HCT116 (cell line): ENCODE measurements at regions not wholly inside any gene's neighbourhood (a gene's known extent, or its start where the extent isn't known, plus 50 kb on each side); places are given as distances from the start of the nearest gene placed in this dataset.

Experiments used
- ATAC-seq: fragments of 200-7000 bp; cut with Tn5 transposase; 2 replicates; pipeline ENCODE4 v1.9.1; 2020; ENCODE audit warnings: mild to moderate bottlenecking, moderate library complexity
- BruUV-seq: library from RNA; stranded (reverse); fragments of 400-500 nt; replicated peaks from 2 replicates; lab custom pipeline; 2021; lab: Mats Ljungman, UMichigan
- CTCF ChIA-PET: fragments of 300-600 bp; sonication (Branson Sonifier 250); formaldehyde crosslinking; loops from one replicate; lab custom pipeline; 2021; ENCODE audit warnings: antibody characterized with exemption; lab: Charles Lee
- POLR2A ChIA-PET: fragments of 300-600, 350-600 bp; sonication (Branson Sonifier 250); formaldehyde crosslinking; loops from one replicate; lab custom pipeline; 2021; ENCODE audit warnings: antibody characterized with exemption; lab: Charles Lee
- RAD21 ChIA-PET, 2 experiments: fragments of 300-600 bp; sonication (Branson Sonifier 250); formaldehyde crosslinking; loops; one replicate each; lab custom pipeline; 2023; ENCODE audit warnings: low total read pairs in 2 of 2; ENCODE audit not compliant: uncharacterized antibody in 2 of 2, unreplicated experiment in 2 of 2, low non-redundant PET in 1 of 2; lab: Charles Lee
- DNase-seq: peaks from one replicate; pipeline ENCODE4 v3.0.0-alpha.2; 2010; ENCODE audit warnings: low read depth, low spot score
- H2AFZ ChIP-seq: fragments of 200-600 bp; shearing (Covaris generic), sonication (generic); 2 replicates; pipeline ENCODE4 v1.6.1; 2017; ENCODE audit warnings: low read depth, mixed run types, mixed read lengths, antibody characterized with exemption, low read length; ENCODE audit not compliant: poor library complexity, severe bottlenecking
- H3K27ac ChIP-seq: 2 replicates; pipeline ENCODE4 v1.5.1; 2012; ENCODE audit warnings: low read depth, low read length
- H3K27me3 ChIP-seq: fragments of 200-600 bp; sonication (generic); 2 replicates; pipeline ENCODE4 v1.6.1; 2016; ENCODE audit warnings: mixed run types, low read length, mixed read lengths; ENCODE audit not compliant: insufficient read depth
- H3K36me3 ChIP-seq, 2 experiments: fragments of 200-500 bp in 1 of 2; fragments of 200-600 bp in 1 of 2; sonication (Bioruptor generic) in 1 of 2; sonication (generic) in 1 of 2; 2 replicates each; pipeline versions ENCODE4 v1.5.1 to v1.6.1; 2014 to 2016; ENCODE audit warnings: low read length in 2 of 2, inconsistent platforms in 1 of 2, mixed read lengths in 1 of 2, mixed run types in 1 of 2; ENCODE audit not compliant: insufficient read depth in 2 of 2, control insufficient read depth in 1 of 2
- H3K4me1 ChIP-seq, 2 experiments: fragments of 200-600 bp in 1 of 2; sonication (generic) in 1 of 2; 2 replicates each; pipeline versions ENCODE4 v1.5.1 to v1.6.1; 2012 to 2017; ENCODE audit warnings: low read length in 2 of 2, inconsistent platforms in 1 of 2, mild to moderate bottlenecking in 1 of 2, mixed read lengths in 1 of 2, mixed run types in 1 of 2, moderate library complexity in 1 of 2; ENCODE audit not compliant: insufficient read depth in 2 of 2, control insufficient read depth in 1 of 2
- H3K4me2 ChIP-seq: fragments of 200-600 bp; sonication (generic); 2 replicates; pipeline ENCODE4 v1.6.1; 2017; ENCODE audit warnings: mixed run types, low read length, mixed read lengths
- H3K4me3 ChIP-seq, 2 experiments: fragments of 200-600 bp in 1 of 2; sonication (generic) in 1 of 2; replicated peaks in 1 of 2; 2 replicates each; pipeline ENCODE4 v1.5.1; 2011 to 2016; ENCODE audit warnings: low read length in 2 of 2, control low read depth in 1 of 2, low read depth in 1 of 2, mild to moderate bottlenecking in 1 of 2, mixed read lengths in 1 of 2, mixed run types in 1 of 2
- H3K79me2 ChIP-seq: fragments of 200-600 bp; sonication (generic); 2 replicates; pipeline ENCODE4 v1.6.1; 2017; ENCODE audit warnings: mild to moderate bottlenecking, mixed run types, low read length, moderate library complexity, mixed read lengths; ENCODE audit not compliant: insufficient read depth
- H3K9ac ChIP-seq: fragments of 200-600 bp; sonication (generic); 2 replicates; pipeline ENCODE4 v1.6.1; 2016; ENCODE audit warnings: low read length, mixed read lengths
- H3K9me2 ChIP-seq: fragments of 200-600 bp; sonication (generic), shearing (Covaris generic); 2 replicates; pipeline ENCODE4 v1.6.1; 2017; ENCODE audit warnings: mixed run types, mild to moderate bottlenecking, moderate library complexity; ENCODE audit not compliant: insufficient read depth
- H3K9me3 ChIP-seq, 2 experiments: fragments of 200-500 bp in 1 of 2; fragments of 200-600 bp in 1 of 2; sonication (Bioruptor generic) in 1 of 2; sonication (generic) in 1 of 2; 2 replicates each; pipeline ENCODE4 v1.6.1; 2014 to 2017; ENCODE audit warnings: low read length in 2 of 2, mixed read lengths in 2 of 2, inconsistent platforms in 1 of 2, low read depth in 1 of 2, mild to moderate bottlenecking in 1 of 2, mixed run types in 1 of 2, moderate library complexity in 1 of 2; ENCODE audit not compliant: control insufficient read depth in 1 of 2, insufficient read depth in 1 of 2
- H4K20me1 ChIP-seq: fragments of 200-600 bp; sonication (generic), shearing (Covaris generic); 2 replicates; pipeline ENCODE4 v1.6.1; 2017; ENCODE audit warnings: mixed run types, mild to moderate bottlenecking, moderate library complexity; ENCODE audit not compliant: insufficient read depth
- ATF3 ChIP-seq: IDR thresholded peaks from 2 replicates; pipeline ENCODE4 v1.6.1; 2012
- CEBPB ChIP-seq: IDR thresholded peaks from 2 replicates; pipeline ENCODE4 v1.6.1; 2012; ENCODE audit warnings: low read depth
- ELF1 ChIP-seq: IDR thresholded peaks from 2 replicates; pipeline ENCODE4 v1.6.1; 2012; ENCODE audit warnings: low read depth, borderline replicate concordance
- EZH2 ChIP-seq: fragments of 200-600 bp; sonication (generic); IDR thresholded peaks from 2 replicates; pipeline ENCODE4 v1.6.1; 2017; ENCODE audit warnings: antibody characterized with exemption, mixed run types
- FOSL1 ChIP-seq: IDR thresholded peaks from 2 replicates; pipeline ENCODE4 v1.6.1; 2012; ENCODE audit warnings: low read depth
- JUND ChIP-seq: IDR thresholded peaks from 2 replicates; pipeline ENCODE4 v1.6.1; 2012
- POLR2A ChIP-seq: IDR thresholded peaks from 2 replicates; pipeline ENCODE4 v1.7.0; 2011; ENCODE audit warnings: borderline replicate concordance; ENCODE audit not compliant: insufficient read depth, insufficient read length; ENCODE audit errors: extremely low read depth
- POLR2AphosphoS5 ChIP-seq: IDR thresholded peaks from 2 replicates; pipeline ENCODE4 v1.6.1; 2011; ENCODE audit warnings: mild to moderate bottlenecking, low read depth, low read length, moderate library complexity
- RAD21 ChIP-seq: IDR thresholded peaks from 2 replicates; pipeline ENCODE4 v1.6.1; 2012; ENCODE audit warnings: low read depth, mild to moderate bottlenecking
- SIN3A ChIP-seq: IDR thresholded peaks from 2 replicates; pipeline ENCODE4 v1.6.1; 2012; ENCODE audit warnings: low read depth
- SP1 ChIP-seq: IDR thresholded peaks from 2 replicates; pipeline ENCODE4 v1.6.1; 2012; ENCODE audit warnings: low read depth
- SRF ChIP-seq: IDR thresholded peaks from 2 replicates; pipeline ENCODE4 v1.6.1; 2012; ENCODE audit warnings: low read depth
- TCF7L2 ChIP-seq: IDR thresholded peaks from 2 replicates; pipeline ENCODE4 v1.7.0; 2011; ENCODE audit warnings: borderline replicate concordance, inconsistent platforms; ENCODE audit not compliant: insufficient read depth, insufficient read length; ENCODE audit errors: extremely low read depth
- YY1 ChIP-seq: IDR thresholded peaks from 2 replicates; pipeline ENCODE4 v1.6.1; 2011; ENCODE audit warnings: low read length, low read depth, moderate library complexity, mild to moderate bottlenecking; ENCODE audit not compliant: insufficient replicate concordance; ENCODE audit errors: extremely low read depth
- ZFX ChIP-seq: fragments of 450-650 bp; IDR thresholded peaks from 2 replicates; pipeline ENCODE4 v1.6.1; 2017
- ZNF274 ChIP-seq: fragments of 200-500 bp; sonication (Bioruptor generic); IDR thresholded peaks from 2 replicates; pipeline ENCODE4 v1.6.1; 2014; ENCODE audit warnings: mild to moderate bottlenecking, low read depth, low read length, inconsistent platforms
- intact Hi-C: fragments of 100-400 bp; cut with micrococcal nuclease; formaldehyde crosslinking; loops from 2 replicates; pipeline ENCODE4 v1.10.0; 2022
- TF ChIP-seq, protein P1 (sequence below): IDR thresholded peaks from 2 replicates; pipeline ENCODE4 v1.6.1; 2011; ENCODE audit warnings: mild to moderate bottlenecking, low read length, moderate library complexity; ENCODE audit not compliant: insufficient replicate concordance; ENCODE audit errors: extremely low read depth
- TF ChIP-seq, protein P2 (sequence below): IDR thresholded peaks from 2 replicates; pipeline ENCODE4 v1.6.1; 2012; ENCODE audit warnings: low read depth
- TF ChIP-seq, protein P3 (sequence below), 3 experiments: fragments of 200-600 bp in 1 of 3; sonication (generic) in 1 of 3; IDR thresholded peaks in 2 of 3; conservative IDR thresholded peaks in 1 of 3; 2 replicates each; pipeline ENCODE4 v1.5.1; 2012 to 2017; ENCODE audit warnings: low read depth in 2 of 3, low read length in 2 of 3, antibody characterized with exemption in 1 of 3, borderline replicate concordance in 1 of 3, control low read depth in 1 of 3, mild to moderate bottlenecking in 1 of 3, mixed read lengths in 1 of 3, mixed run types in 1 of 3, moderate library complexity in 1 of 3; ENCODE audit not compliant: insufficient read depth in 1 of 3

DNA sequence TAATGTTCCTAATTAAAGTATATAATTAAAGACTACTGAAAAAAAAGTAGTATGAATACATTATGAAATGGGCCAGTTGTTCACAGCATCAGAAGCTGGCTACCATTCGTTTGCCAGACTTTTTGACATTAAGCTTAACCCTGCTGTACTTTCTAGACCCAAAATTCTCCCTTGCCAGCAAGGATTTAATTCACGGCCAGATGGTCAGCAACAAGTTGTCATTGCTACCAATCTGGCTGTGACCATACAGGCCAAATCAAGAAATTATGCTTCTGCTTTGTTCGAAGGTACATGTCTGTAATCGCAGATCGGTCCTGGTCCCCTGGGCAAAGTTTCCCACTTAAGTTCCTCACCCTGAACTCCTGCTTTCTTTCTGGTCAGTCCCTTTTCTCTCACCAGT lies 217.7 kb upstream of the ATXN7L3B start:
- Histone ChIP-seq H4K20me1 (no peaks in the 10 kb centered on the region), H2AFZ (no peak overlapping the region), H3K9ac (no peak overlapping the region), H3K27me3 (no peaks in the 10 kb centered on the region), H3K9me3 (no peaks in the 10 kb centered on the region), H3K4me2 (no peak overlapping the region), H3K4me1 (no peaks in the 10 kb centered on the region), H3K4me3 (no peak overlapping the region), H3K27ac (no peak overlapping the region), H3K79me2 (no peaks in the 10 kb centered on the region), H3K36me3 (no peaks in the 10 kb centered on the region), H3K9me2 (no peaks in the 10 kb centered on the region)
- TF ChIP-seq SP1: no peak
- no peak for TF ChIP-seq TCF7L2
- no peak for TF ChIP-seq JUND
- TF ChIP-seq POLR2A: no peak
- no peak for TF ChIP-seq ATF3
- no peak for TF ChIP-seq ZNF274
- no peak for TF ChIP-seq POLR2AphosphoS5
- TF ChIP-seq RAD21: no peak
- TF ChIP-seq FOSL1: no peak
- no peak for TF ChIP-seq ELF1
- TF ChIP-seq, protein P1, sequence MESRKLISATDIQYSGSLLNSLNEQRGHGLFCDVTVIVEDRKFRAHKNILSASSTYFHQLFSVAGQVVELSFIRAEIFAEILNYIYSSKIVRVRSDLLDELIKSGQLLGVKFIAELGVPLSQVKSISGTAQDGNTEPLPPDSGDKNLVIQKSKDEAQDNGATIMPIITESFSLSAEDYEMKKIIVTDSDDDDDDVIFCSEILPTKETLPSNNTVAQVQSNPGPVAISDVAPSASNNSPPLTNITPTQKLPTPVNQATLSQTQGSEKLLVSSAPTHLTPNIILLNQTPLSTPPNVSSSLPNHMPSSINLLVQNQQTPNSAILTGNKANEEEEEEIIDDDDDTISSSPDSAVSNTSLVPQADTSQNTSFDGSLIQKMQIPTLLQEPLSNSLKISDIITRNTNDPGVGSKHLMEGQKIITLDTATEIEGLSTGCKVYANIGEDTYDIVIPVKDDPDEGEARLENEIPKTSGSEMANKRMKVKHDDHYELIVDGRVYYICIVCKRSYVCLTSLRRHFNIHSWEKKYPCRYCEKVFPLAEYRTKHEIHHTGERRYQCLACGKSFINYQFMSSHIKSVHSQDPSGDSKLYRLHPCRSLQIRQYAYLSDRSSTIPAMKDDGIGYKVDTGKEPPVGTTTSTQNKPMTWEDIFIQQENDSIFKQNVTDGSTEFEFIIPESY: no peak
- no peak for TF ChIP-seq YY1
- TF ChIP-seq CEBPB: no peak
- no peak for TF ChIP-seq ZFX
- no peak for TF ChIP-seq SIN3A
- no peak for TF ChIP-seq SRF
- TF ChIP-seq, protein P2, sequence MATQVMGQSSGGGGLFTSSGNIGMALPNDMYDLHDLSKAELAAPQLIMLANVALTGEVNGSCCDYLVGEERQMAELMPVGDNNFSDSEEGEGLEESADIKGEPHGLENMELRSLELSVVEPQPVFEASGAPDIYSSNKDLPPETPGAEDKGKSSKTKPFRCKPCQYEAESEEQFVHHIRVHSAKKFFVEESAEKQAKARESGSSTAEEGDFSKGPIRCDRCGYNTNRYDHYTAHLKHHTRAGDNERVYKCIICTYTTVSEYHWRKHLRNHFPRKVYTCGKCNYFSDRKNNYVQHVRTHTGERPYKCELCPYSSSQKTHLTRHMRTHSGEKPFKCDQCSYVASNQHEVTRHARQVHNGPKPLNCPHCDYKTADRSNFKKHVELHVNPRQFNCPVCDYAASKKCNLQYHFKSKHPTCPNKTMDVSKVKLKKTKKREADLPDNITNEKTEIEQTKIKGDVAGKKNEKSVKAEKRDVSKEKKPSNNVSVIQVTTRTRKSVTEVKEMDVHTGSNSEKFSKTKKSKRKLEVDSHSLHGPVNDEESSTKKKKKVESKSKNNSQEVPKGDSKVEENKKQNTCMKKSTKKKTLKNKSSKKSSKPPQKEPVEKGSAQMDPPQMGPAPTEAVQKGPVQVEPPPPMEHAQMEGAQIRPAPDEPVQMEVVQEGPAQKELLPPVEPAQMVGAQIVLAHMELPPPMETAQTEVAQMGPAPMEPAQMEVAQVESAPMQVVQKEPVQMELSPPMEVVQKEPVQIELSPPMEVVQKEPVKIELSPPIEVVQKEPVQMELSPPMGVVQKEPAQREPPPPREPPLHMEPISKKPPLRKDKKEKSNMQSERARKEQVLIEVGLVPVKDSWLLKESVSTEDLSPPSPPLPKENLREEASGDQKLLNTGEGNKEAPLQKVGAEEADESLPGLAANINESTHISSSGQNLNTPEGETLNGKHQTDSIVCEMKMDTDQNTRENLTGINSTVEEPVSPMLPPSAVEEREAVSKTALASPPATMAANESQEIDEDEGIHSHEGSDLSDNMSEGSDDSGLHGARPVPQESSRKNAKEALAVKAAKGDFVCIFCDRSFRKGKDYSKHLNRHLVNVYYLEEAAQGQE: no peak
- TF ChIP-seq, protein P3, sequence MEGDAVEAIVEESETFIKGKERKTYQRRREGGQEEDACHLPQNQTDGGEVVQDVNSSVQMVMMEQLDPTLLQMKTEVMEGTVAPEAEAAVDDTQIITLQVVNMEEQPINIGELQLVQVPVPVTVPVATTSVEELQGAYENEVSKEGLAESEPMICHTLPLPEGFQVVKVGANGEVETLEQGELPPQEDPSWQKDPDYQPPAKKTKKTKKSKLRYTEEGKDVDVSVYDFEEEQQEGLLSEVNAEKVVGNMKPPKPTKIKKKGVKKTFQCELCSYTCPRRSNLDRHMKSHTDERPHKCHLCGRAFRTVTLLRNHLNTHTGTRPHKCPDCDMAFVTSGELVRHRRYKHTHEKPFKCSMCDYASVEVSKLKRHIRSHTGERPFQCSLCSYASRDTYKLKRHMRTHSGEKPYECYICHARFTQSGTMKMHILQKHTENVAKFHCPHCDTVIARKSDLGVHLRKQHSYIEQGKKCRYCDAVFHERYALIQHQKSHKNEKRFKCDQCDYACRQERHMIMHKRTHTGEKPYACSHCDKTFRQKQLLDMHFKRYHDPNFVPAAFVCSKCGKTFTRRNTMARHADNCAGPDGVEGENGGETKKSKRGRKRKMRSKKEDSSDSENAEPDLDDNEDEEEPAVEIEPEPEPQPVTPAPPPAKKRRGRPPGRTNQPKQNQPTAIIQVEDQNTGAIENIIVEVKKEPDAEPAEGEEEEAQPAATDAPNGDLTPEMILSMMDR (IDR thresholded peaks at IDR 0.05 in 2 of 3, conservative IDR thresholded peaks at IDR 0.05 in 1 of 3; ENCODE audit: borderline replicate concordance in 1 of 3, insufficient read depth in 1 of 3, low read depth in 2 of 3, low read length in 2 of 3): no peak
- no peak for TF ChIP-seq EZH2
- RAD21 ChIA-PET: no interaction called here
- intact Hi-C loops: loop anchor here (5.0 to 10.0 kb wide), 3 partner anchors 205 to 383 kb away; no protein-coding TSS in a partner anchor
- BruUV-seq: no TSS peak
- CTCF ChIA-PET: no interaction called here
- DNase-seq: no peak
- no peak for ATAC-seq
- POLR2A ChIA-PET: interaction anchor here (1.8 kb wide), 1 partner anchor 83 kb away, joined by 4 read pairs; no protein-coding TSS in a partner anchor
